CD4-positive, alpha-beta memory T cell (primary cell): ENCODE measurements at regions not wholly inside any gene's neighbourhood (a gene's known extent, or its start where the extent isn't known, plus 50 kb on each side); places are given as distances from the start of the nearest gene placed in this dataset.

Experiments used
- CTCF ChIA-PET: fragments of 350-600 bp; sonication (Branson Sonifier 250); formaldehyde crosslinking; loops from one replicate; lab custom pipeline; 2021; ENCODE audit warnings: inconsistent platforms; ENCODE audit not compliant: partially characterized antibody; lab: Charles Lee
- POLR2A ChIA-PET: fragments of 350-600 bp; sonication (Branson Sonifier 250); formaldehyde crosslinking; loops from one replicate; lab custom pipeline; 2021; ENCODE audit not compliant: partially characterized antibody; lab: Charles Lee
- DNase-seq, 5 donors: peaks; one replicate each; pipeline versions ENCODE4 v3.0.0 to v3.0.0-alpha.2; 2020 to 2022; ENCODE audit warnings: mixed read lengths in 1 of 5
- H3K27ac ChIP-seq: one replicate; pipeline ENCODE4 v1.7.0; 2013; ENCODE audit warnings: low read depth, low read length
- H3K27me3 ChIP-seq: 2 replicates; pipeline ENCODE4 v1.7.0; 2013; ENCODE audit warnings: mild to moderate bottlenecking, low read length, moderate library complexity; ENCODE audit not compliant: insufficient read depth
- H3K36me3 ChIP-seq: 2 replicates; pipeline ENCODE4 v1.7.0; 2013; ENCODE audit warnings: mild to moderate bottlenecking, low read length, moderate library complexity; ENCODE audit not compliant: insufficient read depth
- H3K4me1 ChIP-seq: 2 replicates; pipeline ENCODE4 v1.7.0; 2013; ENCODE audit warnings: mild to moderate bottlenecking, low read length, moderate library complexity; ENCODE audit not compliant: insufficient read depth
- H3K4me3 ChIP-seq, 2 donors: one replicate each; pipeline ENCODE4 v1.7.0; 2013; ENCODE audit warnings: low read length in 2 of 2, mild to moderate bottlenecking in 1 of 2
- H3K9me3 ChIP-seq, 2 donors: one replicate each; pipeline ENCODE4 v1.7.0; 2013; ENCODE audit warnings: low read length in 2 of 2, control low read depth in 1 of 2; ENCODE audit not compliant: control insufficient read depth in 1 of 2
- H3K27ac Mint-ChIP-seq, 7 donors: one replicate each; pipeline ENCODE4 v1.8.0; 2020 to 2021; ENCODE audit warnings: mixed read lengths in 7 of 7, mild to moderate bottlenecking in 6 of 7, inconsistent platforms in 3 of 7, moderate library complexity in 3 of 7
- H3K27me3 Mint-ChIP-seq, 2 donors: one replicate each; pipeline ENCODE4 v1.8.0; 2020 to 2021; ENCODE audit warnings: mixed read lengths in 2 of 2
- H3K36me3 Mint-ChIP-seq, 2 donors: one replicate each; pipeline ENCODE4 v1.8.0; 2020 to 2021; ENCODE audit warnings: mixed read lengths in 2 of 2, inconsistent platforms in 1 of 2, mild to moderate bottlenecking in 1 of 2
- H3K4me1 Mint-ChIP-seq, 4 donors: one replicate each; pipeline ENCODE4 v1.8.0; 2020 to 2021; ENCODE audit warnings: mixed read lengths in 4 of 4, mild to moderate bottlenecking in 1 of 4
- H3K4me3 Mint-ChIP-seq, 8 donors: one replicate each; pipeline ENCODE4 v1.8.0; 2020 to 2021; ENCODE audit warnings: mixed read lengths in 8 of 8, mild to moderate bottlenecking in 7 of 8, moderate library complexity in 6 of 8, inconsistent platforms in 3 of 8
- H3K9me3 Mint-ChIP-seq, 8 donors: one replicate each; pipeline ENCODE4 v1.8.0; 2020 to 2021; ENCODE audit warnings: mixed read lengths in 8 of 8, mild to moderate bottlenecking in 5 of 8, inconsistent platforms in 3 of 8, moderate library complexity in 1 of 8
- intact Hi-C: fragments of 100-400 bp; cut with micrococcal nuclease; formaldehyde crosslinking; loops from one replicate; pipeline ENCODE4 v1.15.1; 2023

DNA sequence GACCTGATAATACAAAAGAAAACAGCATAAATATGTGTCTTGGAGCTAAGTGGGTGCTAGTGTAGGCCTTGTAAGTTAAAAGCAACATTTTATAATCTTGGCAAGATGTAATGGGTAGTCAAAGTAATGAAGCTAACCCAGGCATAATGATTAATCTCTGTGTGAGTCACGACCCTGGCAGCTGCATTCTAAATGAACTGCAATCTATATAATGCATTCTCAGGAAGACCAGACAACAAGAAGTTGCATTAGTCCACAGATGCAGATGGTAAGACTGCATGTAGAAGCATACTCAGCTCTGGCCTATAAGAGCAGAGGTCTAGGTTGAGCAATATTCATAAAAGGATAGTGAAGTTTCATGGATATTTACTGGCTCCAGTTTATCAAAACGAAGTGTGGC lies 85.6 kb upstream of the ETAA1 start:
- Mint-ChIP-seq H3K27me3 (peaks cover 2 to 5% of the 10 kb centered on the region in 2 donors), H3K27ac (no peak overlapping the region), H3K4me1 (no peaks in the 10 kb centered on the region), H3K36me3 (no peaks in the 10 kb centered on the region), H3K4me3 (no peak overlapping the region), H3K9me3 (peaks cover 0 to under 1% (median 0%) of the 10 kb centered on the region in 8 donors)
- no peak overlapping the region for H3K4me3 ChIP-seq
- no peaks in the 10 kb centered on the region for H3K36me3 ChIP-seq
- intact Hi-C loops: no loop called here
- H3K27ac ChIP-seq: no peak overlapping the region
- ChIA-PET CTCF (no interaction called here), POLR2A (no interaction called here)
- no peak for DNase-seq
- H3K9me3 ChIP-seq: no peaks in the 10 kb centered on the region
- H3K4me1 ChIP-seq: no peaks in the 10 kb centered on the region
- H3K27me3 ChIP-seq: no peaks in the 10 kb centered on the region

DNA sequence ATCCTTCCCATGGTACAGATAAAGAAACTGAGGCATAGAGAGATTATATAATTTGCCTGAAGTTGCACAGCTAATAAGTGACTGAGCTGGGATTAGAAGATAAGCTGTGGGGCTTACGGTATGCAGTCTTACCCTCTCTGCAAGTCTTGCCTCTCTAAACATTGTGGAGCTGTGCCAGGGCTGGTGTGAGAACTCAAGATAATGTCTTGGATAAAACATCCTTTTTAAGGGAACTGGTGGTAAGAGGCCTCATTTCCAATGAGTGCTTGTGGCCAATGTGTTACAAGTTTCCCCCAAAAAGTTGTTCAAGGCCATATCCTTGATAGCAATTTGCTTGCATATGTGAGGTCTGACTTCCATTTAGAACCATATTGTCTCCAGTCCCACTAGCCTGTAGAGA lies 84.3 kb upstream of the ETAA1 start:
- ChIA-PET CTCF (no interaction called here), POLR2A (interaction anchor here (0.7 kb wide), 1 partner anchor 52 kb away, joined by 3 read pairs; no protein-coding TSS in a partner anchor)
- H3K36me3 Mint-ChIP-seq: no peaks in the 10 kb centered on the region
- no peaks in the 10 kb centered on the region for H3K9me3 Mint-ChIP-seq
- H3K27me3 Mint-ChIP-seq: peaks cover 2% of the 10 kb centered on the region in 2 donors
- Histone ChIP-seq H3K27me3 (no peaks in the 10 kb centered on the region), H3K9me3 (no peaks in the 10 kb centered on the region), H3K4me1 (no peaks in the 10 kb centered on the region), H3K36me3 (no peaks in the 10 kb centered on the region), H3K4me3 (no peak overlapping the region), H3K27ac (no peak overlapping the region)
- H3K27ac Mint-ChIP-seq: no peak overlapping the region
- intact Hi-C loops: no loop called here
- no peak overlapping the region for H3K4me3 Mint-ChIP-seq
- DNase-seq: no peak
- no peaks in the 10 kb centered on the region for H3K4me1 Mint-ChIP-seq

DNA sequence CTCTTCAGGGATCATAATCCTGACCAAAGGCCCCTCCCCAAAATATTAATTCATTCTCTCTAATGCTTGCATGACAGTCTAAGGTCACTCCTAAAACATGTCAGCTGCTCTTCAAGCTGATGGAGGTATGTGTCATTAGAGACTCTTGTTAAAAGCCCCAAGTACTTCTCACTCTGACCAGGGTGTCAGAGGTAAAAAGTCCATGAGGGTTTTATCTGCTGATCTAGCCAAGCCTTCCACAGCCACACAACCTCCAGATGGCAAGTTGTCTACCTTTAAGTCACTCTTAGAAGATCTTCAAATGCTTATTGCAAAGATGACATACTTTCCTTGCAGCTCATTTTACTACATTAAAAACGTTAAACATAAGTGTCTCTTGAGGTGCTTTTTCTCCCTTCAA lies 83.6 kb upstream of the ETAA1 start:
- intact Hi-C loops: no loop called here
- Mint-ChIP-seq H3K4me3 (no peak overlapping the region), H3K36me3 (no peaks in the 10 kb centered on the region), H3K27ac (no peak overlapping the region), H3K9me3 (no peaks in the 10 kb centered on the region), H3K4me1 (no peaks in the 10 kb centered on the region), H3K27me3 (no peaks in the 10 kb centered on the region)
- Histone ChIP-seq H3K27me3 (no peaks in the 10 kb centered on the region), H3K9me3 (no peaks in the 10 kb centered on the region), H3K27ac (no peak overlapping the region), H3K4me1 (no peaks in the 10 kb centered on the region), H3K4me3 (no peak overlapping the region), H3K36me3 (no peaks in the 10 kb centered on the region)
- no peak for DNase-seq
- POLR2A ChIA-PET: interaction anchor here (0.7 kb wide), 1 partner anchor 53 kb away, joined by 3 read pairs; no protein-coding TSS in a partner anchor
- CTCF ChIA-PET: no interaction called here

DNA sequence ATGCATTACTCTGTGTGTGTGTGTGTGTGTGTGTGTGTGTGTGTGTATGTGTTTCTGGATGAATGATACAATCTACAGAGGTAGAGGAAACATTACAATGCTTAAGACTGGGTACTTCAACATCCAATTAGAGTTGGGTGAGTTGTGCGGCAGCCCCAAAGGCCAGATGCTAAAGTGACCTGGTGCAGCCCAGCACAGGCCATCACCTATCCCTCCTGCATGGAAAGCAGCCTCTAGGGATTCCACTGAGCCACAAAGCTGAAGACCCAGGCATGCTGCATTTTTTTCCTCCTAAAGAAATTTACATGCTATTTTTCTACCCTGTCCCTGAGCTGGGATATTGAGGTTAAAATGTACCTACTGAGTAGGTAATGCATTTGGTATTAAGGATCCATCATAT lies 79.1 kb upstream of the ETAA1 start:
- DNase-seq: no peak
- Histone ChIP-seq H3K9me3 (no peaks in the 10 kb centered on the region), H3K4me1 (no peaks in the 10 kb centered on the region), H3K27ac (no peak overlapping the region), H3K27me3 (no peaks in the 10 kb centered on the region), H3K36me3 (no peaks in the 10 kb centered on the region), H3K4me3 (no peak overlapping the region)
- POLR2A ChIA-PET: no interaction called here
- CTCF ChIA-PET: no interaction called here
- H3K4me3 Mint-ChIP-seq: no peak overlapping the region
- no peak overlapping the region for H3K27ac Mint-ChIP-seq
- intact Hi-C loops: no loop called here
- H3K9me3 Mint-ChIP-seq: no peaks in the 10 kb centered on the region
- peaks cover 0 to 2% (median under 1%) of the 10 kb centered on the region in 4 donors for H3K4me1 Mint-ChIP-seq
- H3K27me3 Mint-ChIP-seq: no peaks in the 10 kb centered on the region
- no peaks in the 10 kb centered on the region for H3K36me3 Mint-ChIP-seq

DNA sequence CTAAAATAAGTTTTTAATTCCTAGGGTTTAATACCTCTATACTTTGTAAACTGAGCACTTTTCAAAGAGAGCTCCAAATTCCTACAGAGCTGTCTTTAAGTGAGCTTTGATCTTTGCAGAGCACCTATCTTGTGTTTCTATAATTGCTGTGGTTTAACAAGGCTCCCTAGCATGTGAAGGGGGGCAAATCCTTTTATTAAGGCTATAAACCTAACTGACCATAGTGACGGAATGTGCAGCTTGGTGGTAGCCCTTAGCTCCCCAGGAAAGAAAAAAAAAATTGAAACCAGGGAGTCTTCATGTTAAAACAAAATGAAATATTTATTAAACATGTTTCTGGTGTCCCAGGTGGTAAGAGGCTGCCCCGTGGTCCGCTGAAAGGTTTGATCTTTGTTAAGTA lies 78.6 kb upstream of the ETAA1 start:
- H3K4me3 ChIP-seq: no peak overlapping the region
- CTCF ChIA-PET: no interaction called here
- Mint-ChIP-seq H3K27ac (no peak overlapping the region), H3K27me3 (no peaks in the 10 kb centered on the region), H3K4me3 (no peak overlapping the region), H3K4me1 (peaks cover 0 to 2% (median under 1%) of the 10 kb centered on the region in 4 donors), H3K36me3 (no peaks in the 10 kb centered on the region), H3K9me3 (no peaks in the 10 kb centered on the region)
- H3K9me3 ChIP-seq: no peaks in the 10 kb centered on the region
- no peaks in the 10 kb centered on the region for H3K36me3 ChIP-seq
- POLR2A ChIA-PET: no interaction called here
- intact Hi-C loops: no loop called here
- no peaks in the 10 kb centered on the region for H3K4me1 ChIP-seq
- DNase-seq: no peak
- H3K27ac ChIP-seq: no peak overlapping the region
- no peaks in the 10 kb centered on the region for H3K27me3 ChIP-seq

DNA sequence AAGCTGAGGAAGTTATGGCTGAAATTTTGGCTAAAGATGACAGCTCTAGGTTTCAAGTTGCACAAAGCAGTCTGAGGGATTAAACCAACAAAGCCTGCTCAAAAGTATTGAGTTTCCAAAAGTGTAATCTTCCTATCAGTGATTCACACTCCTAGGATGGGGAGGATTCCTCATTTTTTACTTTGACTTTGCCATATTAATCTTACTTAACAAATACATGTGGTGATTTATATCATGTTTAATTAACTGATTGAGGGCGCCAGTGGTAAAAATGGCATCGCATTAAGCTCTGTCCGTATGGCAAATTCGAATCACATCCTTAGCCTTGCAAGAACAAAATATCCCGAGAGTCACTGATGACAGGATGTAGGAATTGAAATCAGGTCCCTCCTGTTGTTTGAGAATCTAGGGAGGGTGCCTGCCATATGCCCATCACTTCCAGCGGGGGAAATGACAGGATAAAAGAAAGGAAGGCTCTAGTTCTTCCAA lies 78.1 kb upstream of the ETAA1 start:
- intact Hi-C loops: no loop called here
- CTCF ChIA-PET: no interaction called here
- Mint-ChIP-seq H3K27ac (no peak overlapping the region), H3K4me1 (peaks cover 0 to 2% (median under 1%) of the 10 kb centered on the region in 4 donors), H3K27me3 (no peaks in the 10 kb centered on the region), H3K9me3 (no peaks in the 10 kb centered on the region), H3K36me3 (no peaks in the 10 kb centered on the region), H3K4me3 (no peak overlapping the region)
- Histone ChIP-seq H3K27ac (no peak overlapping the region), H3K9me3 (no peaks in the 10 kb centered on the region), H3K36me3 (no peaks in the 10 kb centered on the region), H3K4me3 (no peak overlapping the region), H3K4me1 (no peaks in the 10 kb centered on the region), H3K27me3 (no peaks in the 10 kb centered on the region)
- POLR2A ChIA-PET: no interaction called here
- no peak for DNase-seq

DNA sequence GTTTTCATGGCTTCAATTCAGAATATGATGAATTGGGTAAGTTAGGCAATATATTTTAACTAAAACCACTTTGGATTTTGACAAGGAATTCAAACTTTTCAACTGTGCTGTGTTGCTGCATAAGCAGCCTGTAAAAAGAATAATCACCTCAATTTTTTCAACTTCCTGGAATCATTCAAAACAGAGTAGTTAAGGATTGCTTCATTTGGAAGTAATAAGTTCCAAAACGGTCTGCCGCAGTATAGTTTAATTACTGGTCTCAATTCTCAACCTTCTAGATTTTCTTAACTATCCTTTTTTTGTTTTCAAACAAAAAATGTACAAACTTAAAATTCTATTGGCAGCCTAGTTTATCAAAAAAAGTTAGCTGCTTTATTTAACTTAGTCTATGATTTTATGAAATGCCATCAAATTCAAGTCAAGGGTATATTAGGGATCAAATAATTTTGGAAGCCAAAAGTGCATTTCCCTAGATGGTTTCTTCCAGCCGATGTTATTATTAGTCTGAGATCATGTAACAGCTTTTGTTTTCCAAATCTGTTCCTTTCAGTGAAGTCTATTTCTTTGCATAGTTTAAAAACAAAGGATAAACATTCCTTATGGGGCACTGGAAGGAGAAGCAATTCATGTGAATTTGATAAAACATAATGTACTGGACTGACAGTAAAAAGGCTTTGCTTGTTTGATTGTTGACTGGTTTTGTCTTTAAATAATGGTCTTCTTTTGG lies 76.1 kb upstream of the ETAA1 start:
- H3K27ac ChIP-seq: no peak overlapping the region
- Mint-ChIP-seq H3K4me1 (peaks cover 0 to 2% (median under 1%) of the 10 kb centered on the region in 4 donors), H3K9me3 (no peaks in the 10 kb centered on the region), H3K4me3 (no peak overlapping the region), H3K27me3 (peaks cover 0 to 3% of the 10 kb centered on the region in 2 donors), H3K27ac (no peak overlapping the region), H3K36me3 (no peaks in the 10 kb centered on the region)
- CTCF ChIA-PET: no interaction called here
- no peaks in the 10 kb centered on the region for H3K27me3 ChIP-seq
- H3K9me3 ChIP-seq: no peaks in the 10 kb centered on the region
- no peaks in the 10 kb centered on the region for H3K36me3 ChIP-seq
- no peak overlapping the region for H3K4me3 ChIP-seq
- no peaks in the 10 kb centered on the region for H3K4me1 ChIP-seq
- no peak for DNase-seq
- intact Hi-C loops: no loop called here
- POLR2A ChIA-PET: interaction anchor here (0.6 kb wide), 1 partner anchor 98 kb away, joined by 3 read pairs; no protein-coding TSS in a partner anchor
